ENCODE measurements at regions not wholly inside any gene's neighbourhood (a gene's known extent, or its start where the extent isn't known, plus 50 kb on each side); places are given as distances from the start of the nearest gene placed in this dataset.

DNA sequence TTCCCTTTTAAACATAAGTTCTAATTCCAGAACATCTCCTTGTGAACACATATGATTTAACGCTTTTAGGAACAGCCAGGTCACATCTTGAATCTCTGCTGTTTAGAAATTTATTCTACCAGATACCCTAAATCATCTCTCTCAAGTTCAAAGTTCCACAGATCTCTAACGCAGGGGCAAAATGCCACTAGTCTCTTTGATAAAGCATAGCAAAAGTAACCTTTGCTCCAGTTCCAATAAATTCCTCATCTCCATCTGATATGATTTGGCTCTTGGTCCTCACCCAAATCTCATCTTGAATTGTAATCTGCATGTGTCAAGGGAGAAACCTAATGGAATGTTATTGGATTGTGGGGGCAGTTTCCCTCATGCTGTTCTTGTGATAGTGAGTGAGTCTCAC, 96.3 kb upstream of the PLEKHA5 start (continued):
- TF ChIP-seq, protein P1, sequence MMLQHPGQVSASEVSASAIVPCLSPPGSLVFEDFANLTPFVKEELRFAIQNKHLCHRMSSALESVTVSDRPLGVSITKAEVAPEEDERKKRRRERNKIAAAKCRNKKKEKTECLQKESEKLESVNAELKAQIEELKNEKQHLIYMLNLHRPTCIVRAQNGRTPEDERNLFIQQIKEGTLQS (IDR thresholded peaks at IDR 0.05; ENCODE audit: insufficient read depth, low read depth, low read length), result no peak
- TF ChIP-seq CEBPB (IDR thresholded peaks at IDR 0.05; ENCODE audit: low read depth, low read length), result no peak
- no peak for TF ChIP-seq MAX (IDR thresholded peaks at IDR 0.05)

All from H1 (cell line).